Lower leg skin (tissue), 4 donors: ENCODE measurements at regions not wholly inside any gene's neighbourhood (a gene's known extent, or its start where the extent isn't known, plus 50 kb on each side); places are given as distances from the start of the nearest gene placed in this dataset.

ENCODE experiments used
- DNase-seq, 2 donors: peaks; one replicate each; pipeline ENCODE4 v3.0.0-alpha.2; 2019; ENCODE audit warnings: low spot score in 2 of 2
- H3K4me3 ChIP-seq: fragments of 200-600 bp; sonication (generic); 2 replicates; pipeline ENCODE4 v1.5.1; 2017; ENCODE audit warnings: mild to moderate bottlenecking, low read depth; ENCODE audit not compliant: poor library complexity, severe bottlenecking
- POLR2A ChIP-seq, 2 donors: fragments of 450-650 bp; IDR thresholded peaks; one replicate each; pipeline ENCODE4 v1.6.1; 2016 to 2017; ENCODE audit warnings: antibody characterized with exemption in 2 of 2, mild to moderate bottlenecking in 1 of 2, moderate library complexity in 1 of 2
- WGBS, 2 donors: methylation state at CpG; one replicate each; pipeline ENCODE4 v1.1.5; 2018; 5-methylcytosine and 5-hydroxymethylcytosine counted together
- intact Hi-C: fragments of 100-400 bp; cut with DNase I; formaldehyde crosslinking; loops from one replicate; pipeline ENCODE4 v1.15.0; 2023; ENCODE audit warnings: low total_unique reads
- TF ChIP-seq, protein P1 (sequence below), 3 donors: fragments of 450-650 bp; IDR thresholded peaks; one replicate each; pipeline ENCODE4 v1.5.1; 2016; ENCODE audit warnings: antibody characterized with exemption in 3 of 3, mild to moderate bottlenecking in 3 of 3, moderate library complexity in 2 of 3

DNA sequence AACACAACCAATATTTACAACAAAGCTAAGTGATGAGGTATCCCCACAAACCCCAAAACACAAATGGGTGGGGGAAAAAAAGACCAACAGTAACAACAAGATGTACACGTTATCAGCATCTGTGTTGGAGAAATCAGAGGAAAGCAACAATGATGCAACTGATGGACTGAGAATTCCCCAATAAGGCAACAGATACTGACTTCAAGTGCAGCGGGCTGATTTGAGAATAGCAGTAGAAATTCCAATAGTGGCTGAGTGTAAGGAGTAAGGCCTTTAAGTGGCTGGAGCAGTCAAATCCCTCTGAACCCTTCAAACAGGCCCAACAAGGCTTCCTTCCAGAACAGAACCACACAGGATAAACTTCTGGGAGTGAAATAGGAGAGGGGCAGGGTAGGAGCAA lies 97.6 kb downstream of the TM2D1 start:
- intact Hi-C loops: no loop called here
- DNase-seq: no peak
- TF ChIP-seq, protein P1, sequence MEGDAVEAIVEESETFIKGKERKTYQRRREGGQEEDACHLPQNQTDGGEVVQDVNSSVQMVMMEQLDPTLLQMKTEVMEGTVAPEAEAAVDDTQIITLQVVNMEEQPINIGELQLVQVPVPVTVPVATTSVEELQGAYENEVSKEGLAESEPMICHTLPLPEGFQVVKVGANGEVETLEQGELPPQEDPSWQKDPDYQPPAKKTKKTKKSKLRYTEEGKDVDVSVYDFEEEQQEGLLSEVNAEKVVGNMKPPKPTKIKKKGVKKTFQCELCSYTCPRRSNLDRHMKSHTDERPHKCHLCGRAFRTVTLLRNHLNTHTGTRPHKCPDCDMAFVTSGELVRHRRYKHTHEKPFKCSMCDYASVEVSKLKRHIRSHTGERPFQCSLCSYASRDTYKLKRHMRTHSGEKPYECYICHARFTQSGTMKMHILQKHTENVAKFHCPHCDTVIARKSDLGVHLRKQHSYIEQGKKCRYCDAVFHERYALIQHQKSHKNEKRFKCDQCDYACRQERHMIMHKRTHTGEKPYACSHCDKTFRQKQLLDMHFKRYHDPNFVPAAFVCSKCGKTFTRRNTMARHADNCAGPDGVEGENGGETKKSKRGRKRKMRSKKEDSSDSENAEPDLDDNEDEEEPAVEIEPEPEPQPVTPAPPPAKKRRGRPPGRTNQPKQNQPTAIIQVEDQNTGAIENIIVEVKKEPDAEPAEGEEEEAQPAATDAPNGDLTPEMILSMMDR (IDR thresholded peaks at IDR 0.05): no peak
- TF ChIP-seq POLR2A (IDR thresholded peaks at IDR 0.05): no peak
- WGBS, 2 donors: 81 to 85% methylated on average over 2 of the region's 2 CpGs
- H3K4me3 ChIP-seq: no peak overlapping the region

DNA sequence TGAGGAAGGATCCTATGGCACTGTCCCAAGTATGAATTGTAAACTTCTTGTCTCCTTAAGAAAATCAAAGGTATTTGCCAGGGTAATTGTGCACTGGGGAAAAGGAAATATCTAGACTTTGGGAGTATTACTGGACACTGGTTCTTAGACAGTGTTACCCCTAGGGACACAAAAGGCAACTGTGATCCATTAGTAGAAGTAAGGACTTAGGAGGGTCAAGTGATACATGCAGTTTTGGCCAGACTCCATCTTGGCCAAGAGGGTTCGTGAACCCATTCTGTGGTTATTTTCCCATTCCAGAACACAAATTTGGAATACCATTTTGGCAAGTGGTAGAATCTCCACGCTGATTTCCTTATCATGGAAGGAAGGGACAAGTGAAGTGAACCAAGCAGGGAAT lies 98.1 kb downstream of the TM2D1 start:
- DNase-seq: no peak
- WGBS, 2 donors: 63 to 65% methylated on average over 2 of the region's 2 CpGs
- no peak for TF ChIP-seq POLR2A (IDR thresholded peaks at IDR 0.05)
- TF ChIP-seq, protein P1 (IDR thresholded peaks at IDR 0.05): no peak
- intact Hi-C loops: no loop called here
- H3K4me3 ChIP-seq: no peak overlapping the region

DNA sequence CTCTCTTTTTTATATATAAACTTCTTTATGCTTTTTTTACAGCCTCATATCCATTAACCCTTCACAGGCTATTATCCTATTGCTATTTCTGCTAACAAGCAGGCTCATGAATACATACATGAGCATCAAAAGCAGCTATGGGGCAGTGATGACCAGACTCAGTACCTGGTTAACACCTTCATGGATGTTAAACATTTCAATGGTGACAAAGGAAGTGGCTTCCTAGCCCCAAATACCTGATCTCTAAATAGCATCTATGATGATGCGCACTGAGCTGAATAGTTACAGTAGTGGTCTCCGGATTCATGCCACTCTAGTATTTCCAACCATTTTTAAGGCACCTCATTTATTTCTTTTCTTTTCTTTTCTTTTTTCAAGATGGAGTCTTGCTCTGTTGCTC lies 101.1 kb downstream of the TM2D1 start:
- no peak overlapping the region for H3K4me3 ChIP-seq
- WGBS, 2 donors: 98 to 100% methylated on average over 2 of the region's 2 CpGs
- DNase-seq: no peak
- TF ChIP-seq, protein P1 (IDR thresholded peaks at IDR 0.05): no peak
- TF ChIP-seq POLR2A (IDR thresholded peaks at IDR 0.05): no peak
- intact Hi-C loops: no loop called here

DNA sequence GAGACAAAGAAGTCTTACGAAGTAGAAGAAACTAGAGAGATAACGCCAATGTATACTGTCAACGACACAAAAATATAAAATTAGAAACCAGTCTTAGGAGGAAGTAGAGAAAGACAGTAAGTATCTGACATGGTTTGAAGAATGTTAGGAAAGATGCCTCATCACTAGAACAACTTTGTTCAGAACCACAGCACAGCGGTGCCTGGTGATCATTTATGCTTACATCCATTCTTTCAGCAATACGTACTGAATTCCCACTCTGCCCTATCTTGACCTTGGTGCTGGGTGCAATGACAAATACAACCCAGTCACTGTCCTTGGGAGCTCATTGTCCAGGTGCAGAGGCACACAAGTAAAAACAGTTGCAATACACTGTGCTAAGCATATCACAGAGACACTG lies 104.4 kb downstream of the TM2D1 start:
- TF ChIP-seq, protein P1 (IDR thresholded peaks at IDR 0.05): no peak
- no peak for TF ChIP-seq POLR2A (IDR thresholded peaks at IDR 0.05)
- intact Hi-C loops: no loop called here

DNA sequence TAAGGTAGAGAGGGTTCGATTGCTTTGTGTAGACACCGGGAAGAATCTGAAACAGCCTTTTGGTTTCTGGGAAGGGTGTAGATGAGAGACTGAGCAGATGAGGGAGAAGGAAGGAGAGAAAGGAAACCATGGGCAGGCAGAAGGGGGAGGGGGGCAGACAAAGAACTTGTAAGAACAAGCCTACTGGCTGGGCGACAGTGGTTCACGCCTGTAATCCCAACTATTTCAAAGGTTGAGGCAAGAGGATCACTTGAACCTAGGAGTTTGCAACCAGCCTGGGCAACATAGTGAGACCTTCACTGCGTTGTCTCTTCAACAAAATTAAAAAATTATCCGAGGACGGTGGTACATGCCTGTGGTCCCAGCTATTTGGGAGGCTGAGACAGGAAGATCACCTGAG lies 106.2 kb downstream of the TM2D1 start:
- TF ChIP-seq POLR2A (IDR thresholded peaks at IDR 0.05): no peak
- TF ChIP-seq, protein P1 (IDR thresholded peaks at IDR 0.05): no peak
- intact Hi-C loops: no loop called here
- WGBS, 2 donors: 72 to 77% methylated on average over 7 of the region's 7 CpGs
- DNase-seq: no peak
- no peak overlapping the region for H3K4me3 ChIP-seq

More for the DNA sequence above, 104.4 kb downstream of the TM2D1 start:
- H3K4me3 ChIP-seq: no peak overlapping the region
- no peak for DNase-seq
- 66 to 67% methylated on average over 5 of the region's 5 CpGs for WGBS, 2 donors

DNA sequence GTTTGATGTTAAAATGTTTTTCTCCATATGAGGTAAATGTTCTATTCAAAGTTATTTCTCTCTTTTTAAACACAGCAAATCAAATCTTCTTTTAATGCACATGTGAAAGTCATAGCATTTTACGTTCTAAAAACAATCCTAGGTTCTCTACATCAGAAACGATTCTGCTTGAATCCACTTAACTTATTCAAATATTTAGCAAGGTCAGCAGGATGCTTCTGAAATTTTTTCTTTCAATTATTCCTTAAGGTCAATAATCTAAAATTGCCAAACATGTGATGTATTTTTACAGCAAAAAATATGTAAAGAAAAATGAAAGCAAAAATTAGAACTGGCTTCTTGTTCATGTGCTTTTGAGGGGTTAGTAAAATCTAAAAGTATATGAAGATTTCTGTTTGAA lies 106.7 kb downstream of the TM2D1 start:
- DNase-seq: no peak
- intact Hi-C loops: no loop called here
- 79 to 86% methylated on average over 2 of the region's 2 CpGs for WGBS, 2 donors

More for the DNA sequence above, 106.7 kb downstream of the TM2D1 start:
- TF ChIP-seq, protein P1 (IDR thresholded peaks at IDR 0.05): no peak
- TF ChIP-seq POLR2A (IDR thresholded peaks at IDR 0.05): no peak
- H3K4me3 ChIP-seq: no peak overlapping the region
